K562 (cell line): ENCODE measurements at regions not wholly inside any gene's neighbourhood (a gene's known extent, or its start where the extent isn't known, plus 50 kb on each side); places are given as distances from the start of the nearest gene placed in this dataset.
A peak's percentile ranks its signal among the peaks of the same experiment; 100 is the strongest.

Source experiments
- ATAC-seq: fragments of 200-7000 bp; cut with Tn5 transposase; 3 replicates; pipeline ENCODE4 v1.9.1; 2020; ENCODE audit warnings: moderate library complexity
- BruUV-seq: library from RNA; stranded (reverse); fragments of 400-500 nt; replicated peaks from 2 replicates; lab custom pipeline; 2021; lab: Mats Ljungman, UMichigan
- CTCF ChIA-PET: fragments of 300-600 bp; formaldehyde crosslinking; extraction: SDS; loops from one replicate; lab custom pipeline; 2021; ENCODE audit warnings: low intra/inter-chr PET ratio; lab: Yijun Ruan, JAX
- POLR2A ChIA-PET: fragments of 300-600, 350-650 bp; sonication (Branson Sonifier 250); formaldehyde crosslinking; extraction: SDS; loops from one replicate; lab custom pipeline; 2021; ENCODE audit warnings: antibody characterized with exemption, inconsistent platforms; lab: Yijun Ruan, JAX
- DNase-seq, 4 experiments: peaks; one replicate each; pipeline versions ENCODE4 v3.0.0 to v3.0.0-alpha.2; 2011 to 2018; ENCODE audit warnings: low spot score in 3 of 4, mixed read lengths in 3 of 4; ENCODE audit errors: extremely low read depth in 1 of 4
- FAIRE-seq: peaks from 2 replicates; lab custom pipeline; 2011; peaks lifted over from hg19 to GRCh38; lab: Jason Lieb, UNC
- H2AFZ ChIP-seq: 2 replicates; pipeline ENCODE4 v1.6.0; 2011; ENCODE audit warnings: low read depth, low read length, control low read depth, inconsistent platforms
- H3K27ac ChIP-seq: fragments of 200-600 bp; 3 replicates; pipeline ENCODE4 v1.8.0; 2011; ENCODE audit warnings: low read depth, mild to moderate bottlenecking, control low read depth, inconsistent platforms, low read length, moderate library complexity, mixed read lengths; ENCODE audit errors: extremely low read depth
- H3K27me3 ChIP-seq, 2 experiments: fragments of 300-600 bp in 1 of 2; 2 replicates in 1 of 2; 3 replicates in 1 of 2; pipeline versions ENCODE4 v1.6.0 to v1.8.0; 2011; ENCODE audit warnings: inconsistent platforms in 2 of 2, low read length in 2 of 2, mild to moderate bottlenecking in 1 of 2, mixed read lengths in 1 of 2, moderate library complexity in 1 of 2; ENCODE audit not compliant: control insufficient read depth in 2 of 2, insufficient read depth in 2 of 2
- H3K36me3 ChIP-seq: fragments of 300-600 bp; 3 replicates; pipeline ENCODE4 v1.8.0; 2011; ENCODE audit warnings: mild to moderate bottlenecking, low read length, inconsistent platforms; ENCODE audit not compliant: control insufficient read depth, insufficient read depth
- H3K4me1 ChIP-seq, 2 experiments: fragments of 200-600 bp in 1 of 2; replicated peaks in 1 of 2; 2 replicates in 1 of 2; 3 replicates in 1 of 2; pipeline versions ENCODE4 v1.5.1 to v1.8.0; 2011; ENCODE audit warnings: inconsistent platforms in 2 of 2, low read length in 2 of 2, mild to moderate bottlenecking in 1 of 2, mixed read lengths in 1 of 2, moderate library complexity in 1 of 2; ENCODE audit not compliant: control insufficient read depth in 2 of 2, insufficient read depth in 2 of 2
- H3K4me2 ChIP-seq: 2 replicates; pipeline ENCODE4 v1.6.1; 2011; ENCODE audit warnings: low read length, control low read depth, inconsistent platforms, mixed read lengths; ENCODE audit not compliant: insufficient read depth
- H3K4me3 ChIP-seq: fragments of 200-600 bp; sonication (generic), shearing (Covaris generic); 2 replicates; pipeline ENCODE4 v1.5.1; 2016; ENCODE audit warnings: control low read depth, inconsistent platforms
- H3K79me2 ChIP-seq: fragments of 200-600 bp; 3 replicates; pipeline ENCODE4 v1.8.0; 2011; ENCODE audit warnings: low read length, inconsistent platforms; ENCODE audit not compliant: control insufficient read depth, insufficient read depth
- H3K9ac ChIP-seq, 2 experiments: 2 replicates each; pipeline versions ENCODE4 v1.6.0 to v1.6.1; 2011; ENCODE audit warnings: low read depth in 2 of 2, low read length in 2 of 2, control low read depth in 1 of 2, inconsistent platforms in 1 of 2, mild to moderate bottlenecking in 1 of 2, mixed read lengths in 1 of 2; ENCODE audit not compliant: insufficient read depth in 1 of 2
- H3K9me1 ChIP-seq: one replicate; pipeline ENCODE4 v1.6.0; 2011; ENCODE audit warnings: inconsistent platforms, mild to moderate bottlenecking, low read length, moderate library complexity; ENCODE audit not compliant: control insufficient read depth, insufficient read depth
- H3K9me3 ChIP-seq: replicated peaks from 2 replicates; pipeline ENCODE4 v1.5.1; 2011; ENCODE audit warnings: low read depth, low read length, inconsistent platforms; ENCODE audit not compliant: control insufficient read depth, insufficient read depth
- H4K20me1 ChIP-seq: replicated peaks from 2 replicates; pipeline ENCODE4 v1.6.1; 2011; ENCODE audit warnings: low read length, inconsistent platforms, mixed read lengths; ENCODE audit not compliant: control insufficient read depth, insufficient read depth
- FOSL1 ChIP-seq: fragments of 200-800 bp; sonication (Bioruptor generic); conservative IDR thresholded peaks from 2 replicates; pipeline ENCODE4 v1.6.1; 2016; ENCODE audit warnings: missing genetic modification characterization, missing compliant biosample characterization
- MAFF ChIP-seq: IDR thresholded peaks from 2 replicates; pipeline ENCODE4 v1.6.1; 2012; ENCODE audit warnings: low read length, improper control_type of control experiment
- MAFG ChIP-seq: fragments of 450-650 bp; conservative IDR thresholded peaks from 2 replicates; pipeline ENCODE4 v1.6.1; 2016; ENCODE audit warnings: missing genetic modification characterization, missing compliant biosample characterization
- RBM34 ChIP-seq: fragments of 200-400 bp; formaldehyde crosslinking; IDR thresholded peaks from 2 replicates; pipeline ENCODE4 v1.6.1; 2018; ENCODE audit warnings: low read length, borderline replicate concordance; ENCODE audit not compliant: insufficient read depth
- RHOXF2B ChIP-seq: fragments of 250-450 bp; sonication (Bioruptor Pico); conservative IDR thresholded peaks from 2 replicates; pipeline ENCODE4 v1.5.1; 2021
- SAFB ChIP-seq: fragments of 200-400 bp; formaldehyde crosslinking; IDR thresholded peaks from 2 replicates; pipeline ENCODE4 v1.6.1; 2017; ENCODE audit warnings: low read depth, low read length, borderline replicate concordance
- SMC3 ChIP-seq: conservative IDR thresholded peaks from 2 replicates; pipeline ENCODE4 v1.6.1; 2011; ENCODE audit warnings: low read depth, low read length, improper control_type of control experiment; ENCODE audit not compliant: insufficient read depth
- STAG1 ChIP-seq: sonication (generic); formaldehyde crosslinking; IDR thresholded peaks from 2 replicates; pipeline ENCODE4 v1.5.0; 2020; ENCODE audit warnings: missing genetic modification reagents, borderline replicate concordance
- TCF7 ChIP-seq: sonication (generic); IDR thresholded peaks from 2 replicates; pipeline ENCODE4 v1.6.1; 2016; ENCODE audit warnings: antibody characterized with exemption, borderline replicate concordance
- XRCC5 ChIP-seq: fragments of 200-400 bp; formaldehyde crosslinking; IDR thresholded peaks from 2 replicates; pipeline ENCODE4 v1.6.1; 2017; ENCODE audit warnings: low read depth, mild to moderate bottlenecking, low read length
- ZNF316 ChIP-seq: fragments of 450-650 bp; IDR thresholded peaks from 2 replicates; pipeline ENCODE4 v1.6.1; 2016
- WGBS: fragments of 100-300 bp; shearing (Covaris generic); methylation state at CpG from one replicate; pipeline ENCODE4 v1.1.6; 2016; ENCODE audit warnings: low coverage, mixed read lengths; ENCODE audit not compliant: insufficient coverage; ENCODE audit errors: missing lambda C conversion rate; 5-methylcytosine and 5-hydroxymethylcytosine counted together
- in situ Hi-C: fragments of 300-500 bp; cut with MboI; formaldehyde crosslinking; loops from 4 replicates; pipeline ENCODE4 v1.15.0; 2018; ENCODE audit warnings: inconsistent platforms, mixed read lengths
- intact Hi-C: fragments of 100-400 bp; cut with micrococcal nuclease; formaldehyde crosslinking; loops from 2 replicates; pipeline ENCODE4 v1.14.2; 2022
- TF ChIP-seq, protein P1 (sequence below): fragments of 450-650 bp; conservative IDR thresholded peaks from 2 replicates; pipeline ENCODE4 v1.6.1; 2016; ENCODE audit warnings: missing genetic modification characterization, low read depth, mild to moderate bottlenecking, control low read depth, missing compliant biosample characterization

GRCh38 chr4:66794390-66795034, 750.8 kb downstream of the CENPC start:
- ChIA-PET POLR2A (no interaction called here), CTCF (no interaction called here)
- no TSS peak for BruUV-seq
- Histone ChIP-seq H3K4me3 (no peak overlapping the region), H3K36me3 (no peaks in the 10 kb centered on the region), H4K20me1 (no peaks in the 10 kb centered on the region), H3K4me2 (no peak overlapping the region), H3K9ac (no peak overlapping the region), H3K79me2 (no peaks in the 10 kb centered on the region), H3K9me1 (no peaks in the 10 kb centered on the region), H3K9me3 (no peaks in the 10 kb centered on the region), H3K27ac (no peak overlapping the region), H3K4me1 (no peaks in the 10 kb centered on the region), H2AFZ (no peak overlapping the region), H3K27me3 (no peaks in the 10 kb centered on the region)
- no peak for FAIRE-seq
- no peak for ATAC-seq
- in situ Hi-C loops (no loop called here), intact Hi-C loops (no loop called here)
- TF ChIP-seq MAFG (tag) (0 out of 2 replicates have a peak, but pooled peaks have one; percentile 11), STAG1 (CRISPR knock-in tag) (no peak), XRCC5 (no peak), MAFF (peak; percentile 19; the same call in 1 of the 2 replicates), TCF7 (no peak), ZNF316 (peak; percentile 42; the same call in 1 of the 2 replicates)
- no peak for DNase-seq
- WGBS, result 2% methylated on average over 3 of the region's 3 CpGs

DNA sequence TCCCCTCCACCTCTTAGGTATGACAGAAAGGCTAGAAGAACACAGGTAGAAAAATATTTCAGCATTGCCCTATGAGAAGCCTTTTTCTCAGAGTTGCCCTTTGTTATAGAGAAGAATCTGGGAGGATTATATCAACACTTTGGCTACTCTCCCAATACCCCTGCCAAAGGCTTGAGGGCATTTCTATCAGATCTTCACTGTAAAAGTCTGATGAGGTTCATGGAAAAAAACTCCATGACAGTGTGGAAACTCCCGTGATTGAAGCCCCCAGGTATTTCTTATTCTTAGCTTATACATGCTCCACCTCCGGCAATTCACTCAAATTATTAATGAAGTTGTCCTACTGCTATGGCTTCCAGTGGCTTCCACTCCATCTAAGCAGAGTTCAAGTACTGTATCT, 753.6 kb downstream of the CENPC start:
- BruUV-seq, result no TSS peak
- Histone ChIP-seq H3K27me3 (no peaks in the 10 kb centered on the region), H3K27ac (no peak overlapping the region), H2AFZ (no peak overlapping the region), H3K4me1 (no peaks in the 10 kb centered on the region), H3K4me2 (no peak overlapping the region), H4K20me1 (no peaks in the 10 kb centered on the region), H3K9me3 (no peaks in the 10 kb centered on the region), H3K4me3 (no peak overlapping the region), H3K9me1 (no peaks in the 10 kb centered on the region), H3K9ac (no peak overlapping the region), H3K36me3 (no peaks in the 10 kb centered on the region), H3K79me2 (no peaks in the 10 kb centered on the region)
- in situ Hi-C loops, result no loop called here
- WGBS, result 0% methylated on average over 1 of the region's 2 CpGs
- ChIA-PET CTCF (no interaction called here), POLR2A (no interaction called here)
- DNase-seq, result no peak
- intact Hi-C loops, result no loop called here
- no peak for ATAC-seq
- no peak for FAIRE-seq
- TF ChIP-seq FOSL1 (tag) (no peak), SMC3 (no peak), SAFB (no peak), RBM34 (no peak), RHOXF2B (CRISPR knock-in tag) (no peak)
- TF ChIP-seq, protein P1, sequence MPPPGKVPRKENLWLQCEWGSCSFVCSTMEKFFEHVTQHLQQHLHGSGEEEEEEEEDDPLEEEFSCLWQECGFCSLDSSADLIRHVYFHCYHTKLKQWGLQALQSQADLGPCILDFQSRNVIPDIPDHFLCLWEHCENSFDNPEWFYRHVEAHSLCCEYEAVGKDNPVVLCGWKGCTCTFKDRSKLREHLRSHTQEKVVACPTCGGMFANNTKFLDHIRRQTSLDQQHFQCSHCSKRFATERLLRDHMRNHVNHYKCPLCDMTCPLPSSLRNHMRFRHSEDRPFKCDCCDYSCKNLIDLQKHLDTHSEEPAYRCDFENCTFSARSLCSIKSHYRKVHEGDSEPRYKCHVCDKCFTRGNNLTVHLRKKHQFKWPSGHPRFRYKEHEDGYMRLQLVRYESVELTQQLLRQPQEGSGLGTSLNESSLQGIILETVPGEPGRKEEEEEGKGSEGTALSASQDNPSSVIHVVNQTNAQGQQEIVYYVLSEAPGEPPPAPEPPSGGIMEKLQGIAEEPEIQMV (tag), result no peak
